ENCODE measurements at regions not wholly inside any gene's neighbourhood (a gene's known extent, or its start where the extent isn't known, plus 50 kb on each side); places are given as distances from the start of the nearest gene placed in this dataset.

- no peak for DNase-seq (ENCODE audit: low read depth)
Measured at GRCh38 chr2:120828829-120829632, 93.4 kb downstream of the GLI2 start.

- no peak for DNase-seq (ENCODE audit: low read depth)
Measured at GRCh38 chr2:120829633-120830025, 94.0 kb downstream of the GLI2 start.

DNA sequence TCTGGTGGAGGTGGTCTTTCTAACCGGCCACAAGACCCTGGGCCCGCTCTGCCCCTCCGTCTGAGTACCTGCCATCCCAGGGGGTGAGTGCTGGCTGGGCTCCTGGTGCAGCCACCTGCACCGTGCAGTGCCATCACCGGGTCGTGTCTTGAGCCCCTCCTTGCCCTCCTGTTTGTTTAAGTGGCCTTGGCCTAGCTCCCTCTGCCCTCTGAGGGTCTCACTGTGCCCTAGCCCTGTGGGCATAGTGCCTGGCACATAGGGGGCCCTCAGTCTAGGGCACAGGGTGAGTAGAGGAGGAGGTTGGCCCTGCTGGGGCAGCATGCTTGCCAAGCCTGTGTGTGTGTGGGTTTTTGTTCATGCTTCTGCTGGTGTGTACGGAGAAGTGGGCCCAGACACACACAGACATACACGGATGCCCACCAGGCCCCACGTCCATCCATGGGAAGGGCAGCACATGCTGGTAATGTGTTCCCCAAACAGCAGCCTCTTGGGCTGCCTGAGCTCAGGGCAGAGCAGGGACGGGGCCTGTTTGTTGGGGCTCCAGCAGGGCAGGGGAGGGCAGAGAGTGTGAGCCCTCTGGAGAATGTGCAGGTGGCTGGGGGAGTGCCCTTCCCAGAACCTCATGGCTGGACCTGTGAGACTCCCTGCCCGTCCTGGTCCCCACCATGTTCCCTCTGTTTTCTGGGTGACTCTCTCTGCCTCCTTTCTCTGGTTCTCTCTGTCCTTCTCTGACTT, 94.6 kb downstream of the GLI2 start:
- DNase-seq (ENCODE audit: low read depth), result no peak

GRCh38 chr2:120831086-120831485, 95.4 kb downstream of the GLI2 start:
- DNase-seq (ENCODE audit: low read depth), result no peak

- no peak for DNase-seq (ENCODE audit: low read depth)
Measured at GRCh38 chr2:120831891-120832290, 96.2 kb downstream of the GLI2 start.

- no peak for DNase-seq (ENCODE audit: low read depth)
Measured at GRCh38 chr2:120832296-120833070, 96.8 kb downstream of the GLI2 start.

- DNase-seq (ENCODE audit: low read depth), result no peak
Measured at GRCh38 chr2:120833127-120833675, 97.5 kb downstream of the GLI2 start.

DNA sequence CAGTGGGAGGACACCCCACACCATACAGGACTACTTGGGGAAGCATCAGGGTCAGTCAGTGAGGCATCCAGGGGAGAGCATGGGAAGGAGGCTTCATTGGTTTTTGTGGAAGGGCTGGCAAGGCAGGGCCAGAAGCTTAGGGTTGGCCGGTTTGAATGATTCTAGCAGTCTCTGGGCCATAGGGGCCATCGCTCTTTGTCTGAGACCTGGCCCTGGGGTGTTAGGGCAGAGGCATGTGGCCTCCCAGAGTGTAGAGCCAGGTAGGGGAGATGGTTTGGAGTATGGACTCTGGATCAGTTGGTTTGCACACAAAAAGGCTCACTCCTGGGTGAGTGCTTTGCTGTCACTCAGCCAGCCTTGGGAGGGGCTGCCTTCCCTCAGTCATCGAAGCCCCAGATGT, 98.5 kb downstream of the GLI2 start:
- no peak for DNase-seq (ENCODE audit: low read depth)

- DNase-seq (ENCODE audit: low read depth), result no peak
Measured at GRCh38 chr2:120836281-120836680, 100.6 kb downstream of the GLI2 start.

DNA sequence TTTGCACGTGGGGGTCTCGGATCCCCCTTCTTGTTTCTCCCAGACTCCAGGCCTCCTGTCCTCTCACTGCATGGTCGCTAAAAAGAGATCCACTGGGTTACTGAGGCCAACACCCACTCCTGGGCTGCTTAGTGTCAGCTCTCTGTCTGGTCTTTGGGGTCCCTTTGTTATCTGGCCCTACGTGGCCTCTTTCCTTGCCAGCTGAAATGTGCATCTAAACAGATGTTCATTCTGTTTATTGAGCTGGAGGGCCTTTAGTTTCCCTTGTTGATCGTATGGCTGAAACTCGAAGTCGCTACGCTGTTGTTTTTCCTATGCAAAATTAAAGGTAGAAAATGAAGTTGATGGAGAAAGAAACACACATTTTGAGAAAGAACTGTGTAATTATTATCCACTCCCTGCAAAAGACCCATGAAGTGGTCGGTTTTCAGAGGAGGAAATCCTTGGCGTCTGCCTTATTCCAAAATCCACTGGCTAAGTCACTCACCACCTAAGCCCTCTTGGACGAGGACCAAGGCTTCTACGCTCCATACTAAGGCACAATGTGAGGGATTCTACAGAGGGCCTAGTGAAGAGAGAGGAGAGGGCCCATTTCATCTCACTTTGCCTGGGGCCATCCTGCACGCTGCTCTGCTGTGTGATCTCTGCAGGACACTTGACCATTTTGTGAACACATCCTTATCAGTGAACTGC, 105.3 kb downstream of the GLI2 start:
- DNase-seq (ENCODE audit: low read depth), result no peak

- DNase-seq (ENCODE audit: low read depth), result no peak
Measured at GRCh38 chr2:120842456-120843439, 107.1 kb downstream of the GLI2 start.

GRCh38 chr2:120844070-120844738, 108.5 kb downstream of the GLI2 start:
- no peak for DNase-seq (ENCODE audit: low read depth)

DNA sequence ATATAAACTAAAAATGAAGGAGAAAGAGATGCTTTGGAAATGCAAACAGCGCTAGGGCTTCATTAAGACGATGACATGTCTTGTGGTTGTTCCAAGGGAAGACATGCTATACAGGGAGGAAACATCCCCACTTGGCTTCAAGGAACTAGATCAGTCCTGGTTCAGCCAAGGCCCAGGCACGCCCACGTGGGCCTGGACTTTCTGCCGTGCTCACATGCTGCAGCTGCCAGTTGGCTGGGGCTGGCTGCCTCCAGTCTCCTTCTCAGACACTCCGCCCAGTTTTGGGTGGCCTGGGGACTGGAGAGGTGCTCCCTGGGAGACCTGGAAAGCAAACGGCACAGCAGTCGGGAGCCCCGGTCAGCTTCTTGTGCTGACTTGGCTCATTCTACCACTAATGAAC, 109.6 kb downstream of the GLI2 start:
- no peak for DNase-seq (ENCODE audit: low read depth)

DNA sequence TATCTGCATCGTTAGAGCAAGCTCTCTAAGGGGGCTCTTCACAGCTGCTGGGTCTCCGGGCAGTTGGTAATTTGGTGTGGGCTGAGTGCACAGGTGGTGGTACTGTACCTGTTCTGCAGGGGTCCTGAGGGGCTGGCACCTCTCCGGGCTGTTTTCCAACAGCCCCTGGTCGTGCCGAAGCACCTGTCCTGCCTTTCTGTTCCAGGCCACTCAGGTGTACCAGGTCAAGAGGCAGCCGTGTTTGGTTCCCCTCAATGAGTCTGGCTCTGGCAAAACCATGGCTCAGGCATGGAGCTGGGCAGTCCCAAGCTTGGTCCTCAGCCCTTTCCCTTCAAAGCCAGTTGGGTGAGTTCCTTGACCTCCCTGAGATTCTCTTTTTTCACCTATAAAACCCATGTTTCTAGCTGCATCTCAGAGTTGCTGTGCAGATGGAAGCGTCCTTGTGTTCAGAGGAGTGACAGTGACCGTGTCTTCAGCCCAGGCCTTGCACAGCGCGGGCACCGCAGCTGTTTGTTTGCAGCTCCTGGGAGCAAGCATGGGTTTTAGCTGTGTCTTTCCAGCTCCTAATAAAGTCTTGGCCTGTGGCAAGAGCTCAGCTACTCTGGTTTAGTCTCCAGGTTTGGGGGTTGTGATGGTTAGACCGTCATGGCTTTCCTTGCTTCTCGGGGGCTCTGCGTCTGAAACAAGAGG, 110.9 kb downstream of the GLI2 start:
- no peak for DNase-seq (ENCODE audit: low read depth)

GRCh38 chr2:120847700-120848321, 112.1 kb downstream of the GLI2 start:
- DNase-seq (ENCODE audit: low read depth), result no peak

GRCh38 chr2:120849278-120849677, 113.6 kb downstream of the GLI2 start:
- no peak for DNase-seq (ENCODE audit: low read depth)

GRCh38 chr2:120850551-120850950, 114.9 kb downstream of the GLI2 start:
- DNase-seq (ENCODE audit: low read depth), result no peak

DNA sequence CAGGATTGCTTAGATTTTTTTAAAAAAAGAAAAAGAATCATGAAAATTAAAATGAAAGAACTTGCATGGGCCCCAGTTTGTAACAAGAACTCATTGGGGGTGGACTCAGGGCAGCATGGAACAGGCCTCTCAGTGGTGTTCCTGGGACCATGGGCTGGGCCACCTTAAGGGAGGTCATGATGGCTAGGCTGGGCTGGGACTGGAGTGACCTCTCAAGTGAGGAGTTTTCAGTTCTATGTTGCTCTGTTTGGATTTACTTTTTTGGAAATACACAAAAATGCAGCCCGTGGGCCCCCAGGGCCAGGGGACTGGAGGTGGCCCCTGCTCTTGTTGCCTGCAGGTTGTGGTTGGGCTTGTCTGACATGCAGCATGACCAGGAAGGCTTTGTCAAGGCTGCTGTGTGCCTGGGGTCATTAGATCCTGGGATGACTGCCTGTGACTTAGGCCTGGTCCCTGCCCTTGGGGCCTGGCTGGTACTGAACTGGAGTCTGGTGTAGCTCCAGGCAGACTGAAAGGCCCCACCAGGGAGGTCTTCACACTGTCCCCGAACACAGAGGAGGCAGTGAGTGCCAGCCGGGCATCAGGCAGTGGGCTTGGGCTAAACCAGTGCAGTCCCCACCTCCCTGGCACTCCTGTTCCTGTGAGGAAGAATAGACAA, 115.6 kb downstream of the GLI2 start:
- DNase-seq (ENCODE audit: low read depth), result no peak

Data from non-pigmented ciliary epithelial cell (primary cell).